SK-N-MC (cell line): ENCODE measurements at regions not wholly inside any gene's neighbourhood (a gene's known extent, or its start where the extent isn't known, plus 50 kb on each side); places are given as distances from the start of the nearest gene placed in this dataset.

ENCODE experiments used
- EZH2 ChIP-seq: fragments of 200-600 bp; sonication (generic); IDR thresholded peaks from one replicate; pipeline ENCODE4 v1.6.1; 2017; ENCODE audit warnings: antibody characterized with exemption
- POLR2AphosphoS5 ChIP-seq: IDR thresholded peaks from 2 replicates; pipeline ENCODE4 v1.6.1; 2012; ENCODE audit warnings: mild to moderate bottlenecking, low read depth, low read length, borderline replicate concordance

GRCh38 chr9:12166518-12166917 lies 526.7 kb upstream of the TYRP1 start:
- TF ChIP-seq EZH2 = no peak
- no peak for TF ChIP-seq POLR2AphosphoS5
